Stimulated activated naive CD8-positive, alpha-beta T cell treated with anti-CD3 and anti-CD28 coated beads, Interleukin-15, Interleukin-2, amounts not matched to agents 100 U/mL and 50 U/mL, for 24 hours (primary cell): ENCODE measurements at regions not wholly inside any gene's neighbourhood (a gene's known extent, or its start where the extent isn't known, plus 50 kb on each side); places are given as distances from the start of the nearest gene placed in this dataset.

Experiments
- ATAC-seq: fragments of 150-1000 bp; cut with Tn5 transposase; one replicate; pipeline ENCODE4 v1.10.0; 2021
- DNase-seq: peaks from one replicate; pipeline ENCODE4 v3.0.0; 2021

DNA sequence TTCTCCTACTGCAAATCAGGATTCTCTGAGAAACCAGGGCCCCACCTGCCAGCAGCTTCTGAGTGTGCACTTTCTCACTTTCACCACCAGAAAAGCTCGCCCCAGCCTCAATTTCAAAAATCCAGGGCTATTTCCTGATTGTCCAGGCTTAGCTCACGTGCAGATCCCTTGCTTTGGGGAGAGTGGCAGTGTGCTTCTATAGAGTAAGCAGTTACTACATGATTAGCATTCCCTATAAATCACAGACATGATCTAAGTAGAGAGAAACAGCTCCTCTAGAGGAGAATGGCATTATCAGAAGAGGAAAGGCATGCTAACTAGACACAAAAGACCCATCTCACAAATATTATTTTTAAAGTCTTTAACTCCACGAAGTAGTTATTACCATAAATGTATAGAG, 456.0 kb upstream of the PKN2 start:
- ATAC-seq (no peak), DNase-seq (no peak)

DNA sequence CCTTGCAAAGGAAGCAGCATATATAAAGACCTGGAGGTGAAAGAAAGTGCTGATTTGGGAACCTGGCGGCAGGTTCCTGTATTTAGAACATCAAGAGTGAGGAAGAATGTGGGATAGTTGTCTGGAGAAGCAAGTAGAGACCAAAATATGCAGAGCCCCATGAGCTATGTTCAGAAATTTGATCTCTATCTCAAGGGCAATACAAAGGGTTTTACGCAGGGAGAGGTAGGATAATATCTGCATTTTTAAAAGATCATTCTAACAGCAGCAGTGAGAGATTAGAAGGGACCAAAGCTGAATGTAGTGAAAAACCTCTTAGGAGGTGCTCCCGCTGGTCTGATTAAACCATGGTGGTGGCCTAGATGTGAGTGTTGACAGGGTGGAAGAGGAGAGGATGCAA, 453.9 kb upstream of the PKN2 start:
- ATAC-seq (no peak), DNase-seq (no peak)

DNA sequence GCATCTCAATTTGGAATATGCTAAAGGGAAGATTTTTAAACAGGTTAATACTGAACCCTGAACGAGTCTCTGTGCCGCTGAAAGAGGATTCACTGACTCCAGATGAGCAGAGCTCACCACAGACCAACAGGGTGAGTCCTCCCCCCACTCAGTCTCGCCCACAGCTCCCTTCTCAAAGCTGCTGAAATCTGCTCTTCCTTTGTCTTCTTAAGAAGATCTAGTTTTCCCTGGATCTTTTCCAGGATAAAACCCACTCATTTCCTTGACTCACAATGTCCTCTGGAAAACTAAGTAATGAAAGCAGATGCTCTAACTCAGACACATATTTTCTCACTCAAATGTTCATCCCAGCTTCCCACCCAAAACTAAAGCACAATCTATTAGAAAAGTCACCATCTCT, 447.0 kb upstream of the PKN2 start:
- ATAC-seq (no peak), DNase-seq (no peak)

DNA sequence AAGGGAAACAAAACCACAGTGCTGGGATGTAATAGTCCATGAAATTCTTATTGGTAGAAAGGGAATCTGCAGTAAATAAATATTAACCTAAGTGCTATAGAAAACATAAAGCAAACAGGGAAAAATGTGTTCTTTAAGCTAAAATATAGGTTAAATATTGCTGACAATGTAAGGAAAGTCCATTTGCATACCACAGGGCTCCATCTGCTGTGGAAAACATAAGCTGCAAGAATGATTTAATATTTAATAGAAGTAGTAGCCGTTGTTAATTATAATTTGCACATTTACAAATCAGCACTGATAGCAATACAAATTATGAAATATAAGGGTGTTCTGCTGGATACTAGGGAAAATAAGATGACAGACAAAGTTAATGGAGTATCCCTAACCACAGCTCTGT, 444.9 kb upstream of the PKN2 start:
- DNase-seq (no peak), ATAC-seq (no peak)

- DNase-seq: no peak
- no peak for ATAC-seq
Measured at GRCh38 chr1:88247666-88248065, 436.4 kb upstream of the PKN2 start.

DNA sequence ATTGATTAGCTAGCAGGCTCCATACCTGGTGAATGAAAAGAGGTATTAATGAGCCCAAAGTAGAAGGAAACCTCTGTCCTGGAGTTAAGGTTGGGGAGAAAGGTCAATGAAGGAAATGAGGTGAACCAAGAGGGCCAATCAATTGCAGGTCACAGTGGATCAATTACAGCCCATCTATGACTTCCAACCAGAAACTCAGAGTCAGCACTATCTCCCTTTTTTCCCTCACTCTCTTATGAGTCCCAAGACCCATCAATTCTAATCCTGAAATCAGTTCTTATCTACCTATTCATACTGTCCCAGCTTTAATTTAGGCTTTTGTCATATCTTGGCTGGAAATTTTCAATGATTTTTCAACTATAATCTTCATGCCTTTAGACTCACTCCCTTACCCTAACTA, 433.2 kb upstream of the PKN2 start:
- DNase-seq (no peak), ATAC-seq (no peak)

DNA sequence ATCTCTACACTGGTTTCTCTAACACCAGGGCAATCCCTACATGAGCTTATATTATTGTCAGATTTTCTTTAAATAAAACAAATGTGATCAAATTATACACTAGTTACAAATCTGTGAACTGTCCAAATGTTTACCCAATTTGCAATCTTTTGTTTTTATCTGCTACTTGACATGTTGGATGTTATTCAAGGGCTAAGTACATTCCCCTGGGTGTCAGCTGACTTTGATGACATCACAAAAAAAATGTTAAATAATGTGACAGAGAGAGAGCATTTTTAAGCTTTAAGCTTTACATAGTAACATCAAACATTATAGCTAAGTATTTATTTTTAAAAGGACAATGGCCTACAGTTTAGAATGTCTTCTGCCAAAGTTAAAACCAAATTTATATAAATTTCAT, 431.3 kb upstream of the PKN2 start:
- DNase-seq (no peak), ATAC-seq (no peak)

DNA sequence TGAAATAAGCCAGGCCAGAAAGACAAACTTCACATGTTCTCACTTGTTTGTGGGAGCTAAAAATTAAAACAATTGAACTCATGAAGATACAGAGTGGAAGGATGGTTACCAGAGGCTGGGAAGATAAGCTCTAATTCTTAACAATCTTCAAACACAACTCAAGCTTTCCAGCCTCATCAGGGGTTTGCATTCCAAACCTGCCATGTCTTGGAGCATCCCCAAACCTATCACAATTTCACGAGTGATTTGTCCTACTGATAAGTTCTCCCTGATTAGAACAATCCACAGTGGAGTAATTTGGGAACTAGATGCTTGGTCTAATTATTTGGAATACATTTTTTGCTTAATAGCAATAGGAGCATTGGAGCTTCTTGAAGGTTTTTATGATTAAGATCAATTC, 418.5 kb upstream of the PKN2 start:
- no peak for ATAC-seq

DNA sequence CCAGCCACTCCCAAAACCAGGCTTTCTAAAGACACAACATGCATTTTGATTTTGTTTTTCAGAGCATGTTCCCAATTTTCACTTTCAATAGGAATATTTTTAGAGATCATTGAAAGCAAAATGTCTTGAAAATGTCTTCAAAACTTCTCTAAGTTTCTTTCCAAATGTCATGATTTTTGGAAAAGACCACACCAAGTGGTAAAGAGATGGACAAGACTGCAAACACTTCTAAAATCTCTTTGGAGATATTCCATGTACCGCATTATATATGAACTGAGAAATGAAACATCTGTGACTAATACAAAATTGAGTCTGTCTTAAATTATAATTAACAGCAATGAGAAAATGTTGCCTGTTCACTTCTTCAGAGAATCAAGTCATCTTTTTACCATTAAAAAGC, 418.0 kb upstream of the PKN2 start:
- ATAC-seq: no peak
- DNase-seq: no peak

More for the DNA sequence above, 418.5 kb upstream of the PKN2 start:
- DNase-seq: no peak

DNA sequence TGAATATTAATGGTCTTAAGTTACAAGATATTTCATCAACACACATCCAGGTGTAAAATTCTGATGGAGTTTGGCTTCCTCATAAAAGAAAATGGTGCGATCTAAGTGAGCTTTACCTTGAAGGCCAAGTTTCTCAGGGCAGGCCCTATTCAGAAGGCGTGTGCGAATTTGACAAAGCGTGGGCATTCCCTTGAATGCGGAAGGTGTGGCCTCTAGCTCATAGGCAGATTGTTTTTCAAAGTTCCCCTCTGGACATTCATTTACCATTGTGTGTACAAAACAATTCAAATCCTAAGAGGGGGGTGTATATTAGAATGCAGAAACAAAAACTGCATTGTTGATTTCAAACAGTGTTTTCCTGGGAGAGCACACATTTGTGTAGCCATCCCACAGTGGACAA, 411.9 kb upstream of the PKN2 start:
- DNase-seq (no peak), ATAC-seq (no peak)

- ATAC-seq: no peak
- no peak for DNase-seq
Measured at GRCh38 chr1:88274431-88274830, 409.6 kb upstream of the PKN2 start.

- ATAC-seq (no peak), DNase-seq (no peak)
Measured at GRCh38 chr1:88275259-88275862, 408.7 kb upstream of the PKN2 start.

- ATAC-seq (no peak), DNase-seq (no peak)
Measured at GRCh38 chr1:88276163-88276562, 407.9 kb upstream of the PKN2 start.

DNA sequence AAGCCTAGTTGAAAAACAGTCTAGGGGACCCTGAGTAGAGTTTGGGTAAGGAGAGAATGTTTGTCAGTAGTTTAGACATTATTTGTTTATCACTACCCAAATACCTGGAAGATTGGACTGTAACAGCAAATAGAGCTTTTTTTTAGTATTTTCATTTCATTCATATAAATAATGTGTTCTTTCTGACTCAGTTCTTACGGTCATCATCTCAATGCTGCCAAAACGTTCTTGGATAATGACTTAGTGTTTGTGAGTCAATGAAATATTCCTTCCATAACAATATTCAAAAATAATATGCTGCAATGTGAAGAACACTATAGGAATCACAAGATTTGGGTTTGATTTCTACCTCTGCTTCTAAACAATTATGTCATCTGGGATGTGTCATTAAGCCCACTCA, 400.0 kb upstream of the PKN2 start:
- DNase-seq (no peak), ATAC-seq (no peak)

- DNase-seq (no peak), ATAC-seq (no peak)
Measured at GRCh38 chr1:88284666-88285366, 399.3 kb upstream of the PKN2 start.

GRCh38 chr1:88286716-88287115, 397.4 kb upstream of the PKN2 start:
- ATAC-seq (no peak), DNase-seq (no peak)

DNA sequence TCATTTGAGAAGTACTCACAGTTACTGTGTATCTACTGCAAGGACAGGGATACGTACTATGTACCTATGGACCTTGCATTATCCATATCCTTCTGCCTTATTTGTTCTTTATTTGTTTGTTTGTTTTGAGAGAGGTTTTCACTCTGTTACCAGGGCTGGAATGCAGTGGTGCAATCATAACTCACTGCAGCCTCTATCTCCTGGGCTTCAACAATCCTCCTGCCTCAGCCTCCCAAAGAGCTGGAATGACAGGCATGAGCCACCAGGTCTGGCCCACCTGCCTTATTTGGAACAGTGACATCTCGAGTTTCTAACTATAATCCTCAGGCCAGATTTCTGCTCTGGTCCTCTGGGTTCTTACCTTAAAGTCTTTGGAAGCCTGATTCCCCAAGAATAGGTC, 395.5 kb upstream of the PKN2 start:
- DNase-seq (no peak), ATAC-seq (no peak)

GRCh38 chr1:88289401-88290102, 394.5 kb upstream of the PKN2 start:
- ATAC-seq (no peak), DNase-seq (no peak)

DNA sequence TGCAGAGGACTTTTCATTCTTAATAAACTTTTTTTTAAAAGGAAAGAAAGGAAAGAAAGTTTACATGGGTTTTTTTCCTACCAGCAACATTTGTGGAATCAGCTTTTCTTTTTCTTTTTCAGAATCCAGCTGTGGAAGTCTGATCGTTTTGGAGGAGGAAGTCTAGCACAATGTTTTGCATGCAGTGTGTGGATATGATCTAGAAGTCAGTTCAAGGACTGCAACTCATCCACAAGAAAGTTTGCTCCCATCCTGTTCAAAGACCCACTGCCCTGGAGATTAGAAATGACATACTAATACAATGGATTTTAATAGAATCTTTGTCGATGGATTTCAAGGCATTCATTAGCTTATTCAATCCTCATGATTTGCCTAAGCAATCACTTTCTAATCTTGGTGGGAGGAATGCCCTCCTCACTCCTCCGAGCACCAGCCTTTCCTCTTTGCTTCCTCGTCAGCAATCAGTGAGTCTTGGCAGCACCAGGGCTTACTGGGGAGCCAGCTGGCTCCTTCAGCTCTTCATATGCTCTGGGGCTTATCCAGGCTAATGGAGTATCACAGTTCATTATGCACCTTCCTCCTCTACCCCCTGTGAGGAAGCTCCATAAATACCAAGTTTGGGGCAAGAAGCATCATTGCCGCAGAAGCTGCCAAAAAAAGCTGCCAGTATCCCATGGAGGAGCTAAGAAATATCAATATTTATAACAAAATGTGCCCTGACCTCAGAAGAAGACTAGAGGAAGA, 392.3 kb upstream of the PKN2 start:
- no peak for ATAC-seq

GRCh38 chr1:88293691-88294190, 390.3 kb upstream of the PKN2 start:
- DNase-seq (no peak), ATAC-seq (no peak)

More for the DNA sequence above, 392.3 kb upstream of the PKN2 start:
- DNase-seq: no peak

GRCh38 chr1:88296227-88296626, 387.8 kb upstream of the PKN2 start:
- ATAC-seq: no peak
- no peak for DNase-seq

GRCh38 chr1:88296642-88297041, 387.4 kb upstream of the PKN2 start:
- DNase-seq (no peak), ATAC-seq (no peak)

- ATAC-seq (no peak), DNase-seq (no peak)
Measured at GRCh38 chr1:88298506-88298905, 385.6 kb upstream of the PKN2 start.
